ENCODE measurements at regions not wholly inside any gene's neighbourhood (a gene's known extent, or its start where the extent isn't known, plus 50 kb on each side); places are given as distances from the start of the nearest gene placed in this dataset.

DNA sequence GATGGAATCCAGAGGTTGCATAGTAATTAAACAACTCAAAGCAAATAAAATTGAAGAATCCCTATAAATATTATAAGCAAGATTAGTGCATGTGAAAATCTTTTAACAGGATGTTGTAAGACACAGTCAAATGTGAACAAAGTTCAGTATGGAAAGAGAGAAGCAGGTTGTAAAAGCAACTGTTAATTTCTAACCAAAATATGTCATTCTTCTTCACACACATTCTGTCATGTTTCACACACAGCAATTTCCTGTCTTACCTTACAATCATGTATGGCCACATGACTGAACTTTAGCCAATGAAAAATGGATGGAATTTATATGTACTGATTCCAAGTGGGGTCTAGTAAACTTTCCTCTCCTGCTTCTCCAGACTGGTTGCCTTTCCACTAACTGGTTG is 527.7 kb upstream of the TMPRSS15 start:
- CTCF ChIA-PET, result no interaction called here
- no peak overlapping the region for H3K27ac Mint-ChIP-seq
- no peaks in the 10 kb centered on the region for H3K4me1 Mint-ChIP-seq
- POLR2A ChIA-PET, result no interaction called here
- intact Hi-C loops (cut with DNase I, micrococcal nuclease), result no loop called here
- H3K4me3 Mint-ChIP-seq, result no peak overlapping the region
- peaks cover 7% of the 10 kb centered on the region for H3K9me3 Mint-ChIP-seq (ENCODE audit: low read depth)
- no peaks in the 10 kb centered on the region for H3K27me3 Mint-ChIP-seq
- ATAC-seq (no peak), DNase-seq (no peak)
- no peaks in the 10 kb centered on the region for H3K36me3 Mint-ChIP-seq (ENCODE audit: low read depth)

DNA sequence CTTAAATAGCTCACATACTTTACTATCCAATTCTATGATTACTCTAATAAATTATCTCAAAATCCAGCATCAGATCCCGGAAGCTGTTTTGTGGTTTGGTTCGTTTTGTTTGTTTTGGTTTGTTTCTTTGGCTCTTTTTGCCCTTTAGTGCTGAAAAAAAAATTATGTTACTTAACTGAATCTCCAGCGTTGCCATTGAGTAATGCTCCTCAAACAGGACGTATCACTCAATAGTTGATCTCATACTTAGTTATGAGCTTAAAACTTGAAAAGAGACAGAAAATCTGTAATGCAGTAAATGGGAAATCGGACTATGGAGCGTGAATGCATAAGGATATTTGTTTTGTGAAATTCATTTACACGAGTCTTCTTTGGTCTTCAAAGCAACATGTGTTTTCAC is 533.8 kb upstream of the TMPRSS15 start:
- ChIA-PET POLR2A (no interaction called here), CTCF (no interaction called here)
- Mint-ChIP-seq H3K36me3 (ENCODE audit: low read depth) (no peaks in the 10 kb centered on the region), H3K4me3 (no peak overlapping the region), H3K9me3 (ENCODE audit: low read depth) (peaks cover 4% of the 10 kb centered on the region), H3K27me3 (no peaks in the 10 kb centered on the region), H3K27ac (no peak overlapping the region), H3K4me1 (no peaks in the 10 kb centered on the region)
- intact Hi-C loops (cut with DNase I, micrococcal nuclease), result no loop called here
- no peak for DNase-seq
- no peak for ATAC-seq

DNA sequence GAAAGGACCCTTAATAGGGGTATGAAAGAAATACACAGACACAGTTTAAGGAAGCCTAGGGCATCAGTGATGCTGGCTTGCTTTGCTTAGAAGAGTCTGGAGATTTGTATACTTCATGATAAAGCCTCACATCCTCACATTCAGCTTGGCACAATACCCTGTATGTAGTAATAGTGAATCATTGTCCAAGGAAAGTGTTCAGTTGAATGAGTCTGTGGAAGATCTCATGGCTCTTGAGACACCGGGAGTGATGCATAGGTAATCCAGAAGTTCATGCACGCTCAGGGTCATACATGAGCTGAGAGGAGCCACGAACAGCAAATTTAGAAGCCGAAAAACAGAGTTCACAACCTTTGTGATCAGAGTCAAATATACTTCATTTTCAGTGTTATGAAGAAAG is 537.2 kb upstream of the TMPRSS15 start:
- intact Hi-C loops (cut with DNase I, micrococcal nuclease), result no loop called here
- ATAC-seq (no peak), DNase-seq (no peak)
- POLR2A ChIA-PET, result no interaction called here
- Mint-ChIP-seq H3K4me3 (no peak overlapping the region), H3K9me3 (ENCODE audit: low read depth) (peaks cover 3% of the 10 kb centered on the region), H3K36me3 (ENCODE audit: low read depth) (no peaks in the 10 kb centered on the region), H3K27ac (no peak overlapping the region), H3K27me3 (no peaks in the 10 kb centered on the region), H3K4me1 (no peaks in the 10 kb centered on the region)
- CTCF ChIA-PET, result no interaction called here

DNA sequence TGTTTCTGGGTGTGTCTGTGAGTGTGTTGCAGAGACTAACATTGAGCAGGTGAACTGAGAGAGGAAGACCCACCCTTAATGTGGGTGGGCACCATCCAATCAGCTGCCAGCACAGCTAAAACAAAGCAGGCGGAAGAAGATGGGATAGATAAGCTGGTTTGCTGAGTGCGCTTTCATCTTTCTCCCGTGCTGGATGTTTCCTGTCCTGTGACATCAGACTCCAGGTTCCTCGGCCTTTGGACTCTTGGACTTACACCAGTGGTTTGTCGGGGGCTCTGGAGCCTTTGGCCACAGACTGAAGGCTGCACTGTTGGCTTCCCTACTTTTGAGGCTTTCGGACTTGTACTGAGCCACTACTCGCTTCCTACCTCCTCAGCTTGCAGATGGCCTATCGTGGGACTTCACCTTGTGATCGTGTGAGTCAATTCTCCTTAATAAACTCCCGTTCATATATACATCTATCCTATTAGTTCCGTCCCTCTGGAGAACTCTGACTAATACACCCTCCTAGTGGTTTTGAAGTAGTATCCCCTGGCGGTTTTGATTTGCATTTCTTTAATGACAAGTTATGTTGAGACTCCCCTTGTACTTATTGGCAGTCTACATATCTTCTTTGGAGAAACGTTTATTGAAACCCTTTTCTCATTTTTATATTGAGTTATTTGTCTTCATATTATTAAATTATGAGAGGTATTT is 546.6 kb upstream of the TMPRSS15 start:
- DNase-seq, result no peak
- Mint-ChIP-seq H3K4me1 (no peaks in the 10 kb centered on the region), H3K9me3 (ENCODE audit: low read depth) (peaks cover 3% of the 10 kb centered on the region), H3K27me3 (no peaks in the 10 kb centered on the region), H3K27ac (no peak overlapping the region), H3K4me3 (no peak overlapping the region), H3K36me3 (ENCODE audit: low read depth) (no peaks in the 10 kb centered on the region)
- no peak for ATAC-seq
- intact Hi-C loops (cut with DNase I, micrococcal nuclease), result loop anchor here in 1 of 2 experiments (5.0 kb wide), 1 partner anchor 1932 kb away; no protein-coding TSS in a partner anchor
- ChIA-PET CTCF (no interaction called here), POLR2A (no interaction called here)

DNA sequence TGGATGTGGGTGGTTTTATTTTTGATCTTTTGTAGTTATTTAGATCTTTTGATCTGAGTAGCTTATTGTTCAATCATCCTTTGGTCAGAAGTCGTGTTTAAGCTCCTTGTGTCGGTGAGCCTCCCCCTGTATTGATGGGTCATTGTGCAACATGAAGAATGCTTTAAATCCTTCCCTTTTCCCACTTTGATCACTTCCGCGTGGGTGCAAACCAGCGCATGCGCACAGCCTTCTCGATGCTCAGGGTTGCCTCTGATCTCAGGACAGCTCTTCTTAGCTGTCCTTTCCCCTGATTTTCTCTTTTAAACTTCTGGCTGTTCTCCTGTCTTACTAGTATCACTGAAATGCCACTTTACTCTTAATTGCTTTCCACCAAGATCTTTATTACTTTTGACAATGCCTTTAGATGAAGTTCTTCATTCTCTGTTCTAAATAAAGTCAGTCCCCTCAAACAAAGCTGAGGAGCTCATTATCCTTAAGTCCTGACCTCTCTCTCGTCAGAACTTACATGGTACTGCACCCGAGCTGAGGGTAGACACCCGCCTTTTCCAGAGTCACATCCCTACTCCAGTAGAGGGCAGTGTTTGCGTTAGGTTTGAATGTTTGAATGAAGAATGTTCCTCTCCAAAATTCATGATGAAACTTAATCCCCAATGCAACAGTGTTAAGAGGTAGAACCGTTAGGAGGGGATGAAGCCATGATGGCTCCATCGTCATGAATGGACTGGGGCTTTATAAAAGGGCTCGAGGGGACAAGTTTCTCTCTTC is 547.9 kb upstream of the TMPRSS15 start:
- Mint-ChIP-seq H3K4me3 (no peak overlapping the region), H3K36me3 (ENCODE audit: low read depth) (no peaks in the 10 kb centered on the region), H3K27me3 (no peaks in the 10 kb centered on the region), H3K27ac (no peak overlapping the region), H3K4me1 (no peaks in the 10 kb centered on the region), H3K9me3 (ENCODE audit: low read depth) (peaks cover 3% of the 10 kb centered on the region)
- POLR2A ChIA-PET, result no interaction called here
- ATAC-seq, result no peak
- intact Hi-C loops (cut with DNase I, micrococcal nuclease), result loop anchor here in 1 of 2 experiments (5.0 kb wide), 1 partner anchor 1931 kb away; no protein-coding TSS in a partner anchor
- peak; percentile 13 for DNase-seq
- CTCF ChIA-PET, result interaction anchor here (0.7 kb wide), 1 partner anchor 13 kb away, joined by 3 read pairs; no protein-coding TSS in a partner anchor

DNA sequence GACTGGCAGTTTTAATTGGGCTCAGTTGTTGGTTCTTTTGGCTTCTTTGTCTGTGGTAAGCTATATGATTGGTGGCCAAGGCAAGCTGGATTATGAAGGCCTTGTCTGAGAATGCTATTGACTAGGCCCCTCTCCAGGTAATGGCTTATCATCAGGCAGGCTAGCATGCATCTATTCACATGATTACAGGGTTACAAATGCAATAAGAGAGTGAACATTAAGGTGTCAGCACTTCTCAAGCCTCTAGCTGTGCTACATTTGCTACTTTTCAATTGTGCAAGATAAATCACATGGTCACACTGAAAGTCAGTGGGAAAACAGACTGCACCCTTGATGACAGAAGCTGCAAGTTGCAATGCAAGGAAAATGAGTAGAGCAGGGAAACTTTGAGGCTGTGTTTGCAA is 550.9 kb upstream of the TMPRSS15 start:
- Mint-ChIP-seq H3K4me3 (no peak overlapping the region), H3K27me3 (no peaks in the 10 kb centered on the region), H3K36me3 (ENCODE audit: low read depth) (no peaks in the 10 kb centered on the region), H3K27ac (no peak overlapping the region), H3K4me1 (no peaks in the 10 kb centered on the region), H3K9me3 (ENCODE audit: low read depth) (peaks cover 3% of the 10 kb centered on the region)
- ChIA-PET POLR2A (no interaction called here), CTCF (no interaction called here)
- intact Hi-C loops (cut with DNase I, micrococcal nuclease), result loop anchor here in 1 of 2 experiments (5.0 kb wide), 1 partner anchor 1928 kb away; no protein-coding TSS in a partner anchor
- DNase-seq (no peak), ATAC-seq (no peak)

DNA sequence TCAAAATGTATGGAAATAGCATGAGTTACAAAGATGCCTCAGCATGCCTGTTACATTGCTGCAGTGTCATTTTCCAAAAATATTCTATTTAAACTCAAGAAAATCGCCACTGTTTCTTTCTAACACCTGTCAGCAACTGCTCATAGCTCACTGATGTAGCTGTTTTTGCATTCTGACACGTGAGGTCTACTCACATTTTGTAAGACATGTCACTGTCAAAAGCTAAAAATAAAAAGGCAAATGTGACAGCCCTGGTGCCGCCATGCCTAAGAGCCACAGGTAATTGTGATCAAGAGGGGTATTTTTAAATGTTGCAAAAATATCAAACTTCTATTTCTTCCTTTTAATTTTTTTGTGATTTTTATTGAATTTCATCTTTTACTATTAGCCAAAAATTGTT is 556.2 kb upstream of the TMPRSS15 start:
- Mint-ChIP-seq H3K27ac (no peak overlapping the region), H3K4me1 (no peaks in the 10 kb centered on the region), H3K27me3 (no peaks in the 10 kb centered on the region), H3K36me3 (ENCODE audit: low read depth) (no peaks in the 10 kb centered on the region), H3K9me3 (ENCODE audit: low read depth) (peaks cover 2% of the 10 kb centered on the region), H3K4me3 (no peak overlapping the region)
- DNase-seq, result no peak
- POLR2A ChIA-PET, result no interaction called here
- no peak for ATAC-seq
- intact Hi-C loops (cut with DNase I, micrococcal nuclease), result no loop called here
- CTCF ChIA-PET, result no interaction called here

DNA sequence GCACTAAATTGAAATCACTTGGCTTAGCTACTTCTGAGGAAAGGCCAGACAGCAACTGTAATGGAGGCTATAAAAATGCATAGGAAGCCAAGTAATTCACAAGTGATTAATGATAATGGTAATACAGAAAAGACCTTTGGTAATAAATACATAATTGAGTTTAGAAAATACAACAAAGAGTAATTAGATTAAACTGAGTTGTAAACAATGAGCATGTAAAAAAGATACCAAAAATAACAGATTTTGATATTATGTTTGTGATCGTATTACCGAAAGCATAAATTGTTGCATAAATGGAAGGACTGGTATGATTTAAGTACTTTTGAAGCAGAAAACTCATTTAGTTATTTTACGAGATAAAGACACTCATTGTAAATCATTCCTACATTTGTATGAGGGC is 556.7 kb upstream of the TMPRSS15 start:
- H3K9me3 Mint-ChIP-seq (ENCODE audit: low read depth), result peaks cover 2% of the 10 kb centered on the region
- ChIA-PET CTCF (no interaction called here), POLR2A (no interaction called here)
- H3K4me1 Mint-ChIP-seq, result no peaks in the 10 kb centered on the region
- H3K27me3 Mint-ChIP-seq, result no peaks in the 10 kb centered on the region
- intact Hi-C loops (cut with DNase I, micrococcal nuclease), result no loop called here
- no peak for DNase-seq
- no peak overlapping the region for H3K27ac Mint-ChIP-seq
- no peaks in the 10 kb centered on the region for H3K36me3 Mint-ChIP-seq (ENCODE audit: low read depth)
- no peak for ATAC-seq
- H3K4me3 Mint-ChIP-seq, result no peak overlapping the region

DNA sequence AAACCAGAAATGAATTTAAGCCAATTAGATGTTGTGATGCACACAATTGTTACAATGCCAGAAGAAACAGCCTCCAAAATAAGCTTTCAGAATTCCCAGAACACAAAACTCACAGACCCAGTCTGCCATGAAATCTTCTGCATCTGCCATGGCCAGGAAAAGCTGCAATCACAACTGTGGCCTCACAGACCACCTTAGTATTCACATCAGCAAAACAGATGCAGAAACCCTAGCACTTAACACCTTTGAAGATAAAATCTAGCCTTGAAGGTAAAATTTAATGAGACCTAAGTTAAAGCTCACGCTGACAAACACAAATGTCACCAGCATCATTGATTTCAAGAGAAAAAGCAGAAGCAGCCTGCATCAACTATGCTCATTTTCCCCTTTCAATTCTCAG is 566.8 kb upstream of the TMPRSS15 start:
- Mint-ChIP-seq H3K27me3 (no peaks in the 10 kb centered on the region), H3K27ac (no peak overlapping the region), H3K36me3 (ENCODE audit: low read depth) (no peaks in the 10 kb centered on the region), H3K4me3 (no peak overlapping the region), H3K9me3 (ENCODE audit: low read depth) (peaks cover 5% of the 10 kb centered on the region), H3K4me1 (no peaks in the 10 kb centered on the region)
- ATAC-seq, result no peak
- intact Hi-C loops (cut with DNase I, micrococcal nuclease), result no loop called here
- ChIA-PET CTCF (interaction anchor here (0.6 to 0.7 kb wide), 2 partner anchors 19 to 616 kb away, joined by 3 to 4 read pairs; no protein-coding TSS in a partner anchor), POLR2A (no interaction called here)
- DNase-seq, result no peak

DNA sequence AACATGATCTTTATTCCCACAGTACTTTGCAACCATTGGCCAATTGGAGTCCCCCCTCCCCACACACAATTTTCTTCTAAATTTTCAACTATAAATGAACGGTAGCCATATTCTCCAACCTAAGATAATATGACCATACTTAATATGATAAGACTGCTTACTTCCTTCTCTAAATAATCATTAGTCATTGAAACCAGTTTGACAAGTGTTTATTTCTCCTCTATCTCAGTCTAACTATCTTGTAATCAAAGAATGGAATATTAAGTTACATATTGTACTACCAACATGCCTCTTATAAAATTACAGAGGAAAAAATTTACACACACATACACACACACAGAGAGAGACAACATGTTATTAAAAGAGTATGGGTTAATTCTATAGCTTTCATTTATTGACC is 567.4 kb upstream of the TMPRSS15 start:
- no peaks in the 10 kb centered on the region for H3K27me3 Mint-ChIP-seq
- ChIA-PET CTCF (interaction anchor here (0.6 to 0.7 kb wide), 2 partner anchors 18 to 615 kb away, joined by 3 to 4 read pairs; no protein-coding TSS in a partner anchor), POLR2A (no interaction called here)
- intact Hi-C loops (cut with DNase I, micrococcal nuclease), result no loop called here
- H3K36me3 Mint-ChIP-seq (ENCODE audit: low read depth), result no peaks in the 10 kb centered on the region
- no peak overlapping the region for H3K4me3 Mint-ChIP-seq
- no peaks in the 10 kb centered on the region for H3K4me1 Mint-ChIP-seq
- ATAC-seq (no peak), DNase-seq (no peak)
- peaks cover 5% of the 10 kb centered on the region for H3K9me3 Mint-ChIP-seq (ENCODE audit: low read depth)
- no peak overlapping the region for H3K27ac Mint-ChIP-seq

DNA sequence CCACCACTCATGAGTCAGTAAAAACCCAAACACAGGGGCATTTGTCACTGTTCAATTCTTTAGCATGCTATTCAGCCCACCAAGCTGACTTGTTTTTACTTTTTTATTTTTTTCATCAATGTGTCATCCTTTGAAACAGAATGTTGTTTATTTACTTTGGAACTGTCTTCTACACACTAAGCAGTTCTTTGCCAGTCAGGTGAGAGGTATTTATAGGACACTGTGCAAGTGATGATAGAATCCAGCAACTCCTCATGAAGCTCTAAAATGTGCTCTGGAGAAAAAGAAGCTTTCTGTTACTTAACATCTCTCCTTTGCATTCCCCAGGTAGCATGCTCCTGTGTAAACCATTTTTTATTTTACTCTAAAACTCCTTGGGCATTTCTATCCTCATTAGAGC is 582.0 kb upstream of the TMPRSS15 start:
- ChIA-PET CTCF (no interaction called here), POLR2A (no interaction called here)
- intact Hi-C loops (cut with DNase I, micrococcal nuclease), result no loop called here
- Mint-ChIP-seq H3K36me3 (ENCODE audit: low read depth) (no peaks in the 10 kb centered on the region), H3K27ac (no peak overlapping the region), H3K4me1 (no peaks in the 10 kb centered on the region), H3K4me3 (no peak overlapping the region), H3K27me3 (no peaks in the 10 kb centered on the region), H3K9me3 (ENCODE audit: low read depth) (peaks cover 10% of the 10 kb centered on the region)
- ATAC-seq (no peak), DNase-seq (no peak)

DNA sequence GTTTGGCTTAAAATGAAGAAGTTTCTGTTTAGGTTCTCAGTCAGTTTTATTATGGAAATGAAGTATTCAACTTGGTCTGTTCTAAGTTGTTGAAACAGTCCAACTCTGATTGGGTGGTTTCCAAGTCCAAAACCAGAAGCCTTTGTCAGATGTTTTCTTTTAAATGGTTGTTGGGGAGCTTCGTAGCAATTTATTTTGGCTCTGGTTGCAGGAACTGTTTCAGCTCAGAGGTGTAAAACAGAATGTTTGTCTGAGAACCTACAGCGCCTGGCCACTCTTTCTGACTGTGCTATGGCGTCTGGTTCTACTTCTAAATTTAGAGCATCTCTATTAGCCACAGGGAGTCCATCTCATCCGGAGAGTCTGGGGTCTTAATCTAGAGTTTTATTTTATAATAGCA is 582.6 kb upstream of the TMPRSS15 start:
- DNase-seq (no peak), ATAC-seq (no peak)
- Mint-ChIP-seq H3K9me3 (ENCODE audit: low read depth) (peaks cover 12% of the 10 kb centered on the region), H3K4me1 (no peaks in the 10 kb centered on the region), H3K27me3 (no peaks in the 10 kb centered on the region), H3K36me3 (ENCODE audit: low read depth) (no peaks in the 10 kb centered on the region), H3K27ac (no peak overlapping the region), H3K4me3 (no peak overlapping the region)
- CTCF ChIA-PET, result no interaction called here
- intact Hi-C loops (cut with DNase I, micrococcal nuclease), result no loop called here
- POLR2A ChIA-PET, result no interaction called here
